ENCODE measurements at regions not wholly inside any gene's neighbourhood (a gene's known extent, or its start where the extent isn't known, plus 50 kb on each side); places are given as distances from the start of the nearest gene placed in this dataset.

DNA sequence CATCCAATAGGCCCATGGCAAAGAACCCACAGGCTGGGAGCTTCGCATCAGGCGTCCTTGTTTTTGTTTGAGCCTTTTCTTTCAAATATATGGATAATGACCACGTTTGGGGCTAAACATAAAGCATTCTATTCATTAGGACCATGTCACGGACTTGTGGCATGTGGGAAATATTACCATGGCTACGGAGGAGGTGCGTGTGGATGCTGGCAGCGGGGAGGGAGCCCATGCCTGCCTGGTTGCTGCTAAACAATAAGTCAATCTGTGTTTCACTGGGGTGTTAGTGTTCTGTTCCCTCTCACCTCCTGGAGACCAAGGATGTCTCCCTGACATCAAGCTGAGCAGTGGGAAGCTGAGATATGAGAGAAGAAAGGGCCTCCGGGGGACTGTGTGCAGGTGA, 121.1 kb downstream of the IRS2 start:
- Mint-ChIP-seq H3K9me3 (no peaks in the 10 kb centered on the region), H3K27me3 (peaks cover 9 to 11% of the 10 kb centered on the region in 2 donors), H3K4me1 (no peaks in the 10 kb centered on the region), H3K36me3 (no peaks in the 10 kb centered on the region), H3K27ac (no peak overlapping the region), H3K4me3 (no peak overlapping the region)
- Histone ChIP-seq H3K27me3 (ENCODE audit: insufficient read depth, low read length) (no peaks in the 10 kb centered on the region), H3K27ac (ENCODE audit: low read depth, low read length) (no peak overlapping the region), H3K36me3 (ENCODE audit: insufficient read depth, low read length) (no peaks in the 10 kb centered on the region), H3K4me1 (ENCODE audit: insufficient read depth, low read length) (no peaks in the 10 kb centered on the region), H3K4me3 (ENCODE audit: low read length in 2 of 2) (no peak overlapping the region), H3K9me3 (ENCODE audit: control insufficient read depth in 1 of 2, low read length in 2 of 2) (no peaks in the 10 kb centered on the region)
- ChIA-PET POLR2A (ENCODE audit: partially characterized antibody) (no interaction called here), CTCF (ENCODE audit: partially characterized antibody) (no interaction called here)
- intact Hi-C loops (cut with micrococcal nuclease) = no loop called here
- DNase-seq = no peak

DNA sequence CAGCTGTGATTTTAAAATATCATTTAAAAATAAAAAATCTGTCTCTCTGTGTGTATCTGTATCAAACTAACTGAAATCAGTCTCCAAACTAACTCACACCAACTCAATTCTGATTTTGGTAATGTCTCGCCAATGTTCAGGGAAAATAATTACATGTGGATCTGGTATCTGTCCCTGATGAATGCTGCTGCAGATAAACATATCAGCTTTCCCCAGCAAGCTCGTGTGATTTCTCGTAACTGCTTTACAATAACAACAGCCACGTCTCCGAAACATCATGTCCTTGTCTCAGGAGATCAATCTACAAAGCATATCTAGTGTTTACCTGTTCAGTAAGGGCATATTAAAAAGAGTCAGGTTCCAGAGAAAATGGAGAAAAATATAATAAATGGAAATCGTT, 129.0 kb downstream of the IRS2 start:
- no peak for DNase-seq
- Histone ChIP-seq H3K27ac (ENCODE audit: low read depth, low read length) (no peak overlapping the region), H3K36me3 (ENCODE audit: insufficient read depth, low read length) (no peaks in the 10 kb centered on the region), H3K4me3 (ENCODE audit: low read length in 2 of 2) (no peak overlapping the region), H3K9me3 (ENCODE audit: control insufficient read depth in 1 of 2, low read length in 2 of 2) (no peaks in the 10 kb centered on the region), H3K27me3 (ENCODE audit: insufficient read depth, low read length) (no peaks in the 10 kb centered on the region), H3K4me1 (ENCODE audit: insufficient read depth, low read length) (no peaks in the 10 kb centered on the region)
- intact Hi-C loops (cut with micrococcal nuclease) = no loop called here
- H3K27ac Mint-ChIP-seq = no peak overlapping the region
- H3K9me3 Mint-ChIP-seq = peaks cover 0 to 2% (median 0%) of the 10 kb centered on the region in 8 donors
- ChIA-PET POLR2A (ENCODE audit: partially characterized antibody) (no interaction called here), CTCF (ENCODE audit: partially characterized antibody) (no interaction called here)
- peaks cover 0 to 5% (median 0%) of the 10 kb centered on the region in 4 donors for H3K4me1 Mint-ChIP-seq
- peaks cover 12 to 13% of the 10 kb centered on the region in 2 donors for H3K27me3 Mint-ChIP-seq
- H3K4me3 Mint-ChIP-seq = no peak overlapping the region
- H3K36me3 Mint-ChIP-seq = no peaks in the 10 kb centered on the region

GRCh38 chr13:109656206-109656605, 130.2 kb downstream of the IRS2 start:
- H3K27ac Mint-ChIP-seq = no peak overlapping the region
- Histone ChIP-seq H3K36me3 (ENCODE audit: insufficient read depth, low read length) (no peaks in the 10 kb centered on the region), H3K4me3 (ENCODE audit: low read length in 2 of 2) (no peak overlapping the region), H3K4me1 (ENCODE audit: insufficient read depth, low read length) (no peaks in the 10 kb centered on the region), H3K27ac (ENCODE audit: low read depth, low read length) (no peak overlapping the region), H3K27me3 (ENCODE audit: insufficient read depth, low read length) (no peaks in the 10 kb centered on the region), H3K9me3 (ENCODE audit: control insufficient read depth in 1 of 2, low read length in 2 of 2) (no peaks in the 10 kb centered on the region)
- ChIA-PET POLR2A (ENCODE audit: partially characterized antibody) (no interaction called here), CTCF (ENCODE audit: partially characterized antibody) (no interaction called here)
- no peak for DNase-seq
- intact Hi-C loops (cut with micrococcal nuclease) = no loop called here
- no peaks in the 10 kb centered on the region for H3K36me3 Mint-ChIP-seq
- peaks cover 6 to 8% of the 10 kb centered on the region in 2 donors for H3K27me3 Mint-ChIP-seq
- peaks cover 0 to 5% (median 0%) of the 10 kb centered on the region in 4 donors for H3K4me1 Mint-ChIP-seq
- H3K9me3 Mint-ChIP-seq = peaks cover 0 to 2% (median 0%) of the 10 kb centered on the region in 8 donors
- H3K4me3 Mint-ChIP-seq = no peak overlapping the region

DNA sequence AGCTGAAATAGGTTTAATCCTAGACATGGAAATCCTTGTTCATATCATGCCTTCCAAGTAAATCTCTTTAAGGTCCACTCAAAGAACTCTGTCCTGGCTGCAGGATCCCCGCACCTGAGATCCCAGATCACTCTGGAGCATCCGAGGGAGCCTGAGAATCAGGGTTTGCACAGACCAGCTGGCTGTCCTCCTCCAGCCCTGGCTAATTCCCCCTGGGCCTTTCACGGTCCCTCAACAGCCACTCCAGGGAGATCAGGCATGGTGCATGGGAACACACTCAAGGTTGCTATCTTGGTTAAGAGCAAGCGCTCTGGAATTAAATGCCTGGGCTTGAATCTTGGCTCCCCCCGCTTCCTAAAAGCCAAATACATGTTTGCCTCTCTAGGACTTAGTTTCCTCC, 130.8 kb downstream of the IRS2 start:
- ChIA-PET CTCF (ENCODE audit: partially characterized antibody) (no interaction called here), POLR2A (ENCODE audit: partially characterized antibody) (no interaction called here)
- peaks cover 0 to 5% (median 0%) of the 10 kb centered on the region in 4 donors for H3K4me1 Mint-ChIP-seq
- H3K9me3 ChIP-seq (ENCODE audit: control insufficient read depth in 1 of 2, low read length in 2 of 2) = no peaks in the 10 kb centered on the region
- H3K36me3 Mint-ChIP-seq = no peaks in the 10 kb centered on the region
- no peaks in the 10 kb centered on the region for H3K27me3 ChIP-seq (ENCODE audit: insufficient read depth, low read length)
- no peaks in the 10 kb centered on the region for H3K4me1 ChIP-seq (ENCODE audit: insufficient read depth, low read length)
- DNase-seq = no peak
- H3K9me3 Mint-ChIP-seq = peaks cover 0 to 2% (median 0%) of the 10 kb centered on the region in 8 donors
- H3K27ac ChIP-seq (ENCODE audit: low read depth, low read length) = no peak overlapping the region
- H3K36me3 ChIP-seq (ENCODE audit: insufficient read depth, low read length) = no peaks in the 10 kb centered on the region
- intact Hi-C loops (cut with micrococcal nuclease) = no loop called here
- H3K27ac Mint-ChIP-seq = no peak overlapping the region
- peaks cover 6% of the 10 kb centered on the region in 2 donors for H3K27me3 Mint-ChIP-seq
- H3K4me3 Mint-ChIP-seq = no peak overlapping the region
- H3K4me3 ChIP-seq (ENCODE audit: low read length in 2 of 2) = no peak overlapping the region

- POLR2A ChIA-PET (ENCODE audit: partially characterized antibody) = no interaction called here
- H3K4me1 ChIP-seq (ENCODE audit: insufficient read depth, low read length) = no peaks in the 10 kb centered on the region
- intact Hi-C loops (cut with micrococcal nuclease) = no loop called here
Measured at GRCh38 chr13:109655206-109655600, 131.2 kb downstream of the IRS2 start.

DNA sequence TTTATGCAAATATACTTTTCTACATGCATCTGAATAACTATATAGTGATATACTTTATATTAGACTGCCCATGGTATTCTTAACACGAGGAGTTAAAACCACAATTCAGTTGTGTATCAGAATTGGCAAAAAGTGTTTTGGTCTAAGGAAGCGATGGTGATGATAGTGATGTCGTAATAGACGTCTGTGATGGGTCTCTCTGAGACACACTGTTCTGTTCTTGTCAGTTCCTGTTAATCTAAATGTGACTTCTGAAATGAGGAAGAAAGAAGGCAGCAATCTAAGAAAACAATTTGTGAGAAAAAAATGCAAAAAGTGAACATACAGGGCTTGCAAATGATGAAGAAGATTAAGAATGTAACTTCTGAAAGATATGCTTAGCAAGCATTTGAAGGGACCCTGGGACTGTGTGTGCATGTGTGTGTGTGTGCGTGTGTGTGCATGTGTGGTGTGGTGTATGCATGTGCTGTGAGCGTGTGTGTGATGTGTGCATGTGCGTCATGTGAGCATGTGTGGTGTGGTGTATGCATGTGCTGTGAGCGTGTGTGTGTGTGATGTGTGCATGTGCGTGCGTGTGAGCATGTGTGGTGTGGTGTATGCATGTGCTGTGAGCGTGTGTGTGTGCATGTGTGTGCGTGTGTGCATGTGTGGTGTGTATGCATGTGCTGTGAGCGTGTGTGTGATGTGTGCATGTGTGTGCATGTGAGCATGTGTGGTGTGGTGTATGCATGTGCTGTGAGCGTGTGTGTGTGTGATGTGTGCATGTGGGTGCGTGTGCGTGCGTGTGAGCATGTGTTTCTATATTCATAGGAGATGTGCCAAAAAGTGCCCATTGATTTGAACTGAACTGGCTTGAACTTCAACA, 131.8 kb downstream of the IRS2 start:
- ChIA-PET POLR2A (ENCODE audit: partially characterized antibody) (no interaction called here), CTCF (ENCODE audit: partially characterized antibody) (no interaction called here)
- H3K27me3 ChIP-seq (ENCODE audit: insufficient read depth, low read length) = no peaks in the 10 kb centered on the region
- H3K27ac ChIP-seq (ENCODE audit: low read depth, low read length) = no peak overlapping the region
- no peak overlapping the region for H3K4me3 ChIP-seq (ENCODE audit: low read length in 2 of 2)
- intact Hi-C loops (cut with micrococcal nuclease) = no loop called here
- H3K9me3 Mint-ChIP-seq = peaks cover 0 to 2% (median 0%) of the 10 kb centered on the region in 8 donors
- H3K27ac Mint-ChIP-seq = no peak overlapping the region
- H3K4me3 Mint-ChIP-seq = no peak overlapping the region
- no peaks in the 10 kb centered on the region for H3K36me3 ChIP-seq (ENCODE audit: insufficient read depth, low read length)
- no peaks in the 10 kb centered on the region for H3K9me3 ChIP-seq (ENCODE audit: control insufficient read depth in 1 of 2, low read length in 2 of 2)
- no peaks in the 10 kb centered on the region for H3K4me1 ChIP-seq (ENCODE audit: insufficient read depth, low read length)
- DNase-seq = no peak
- peaks cover 0 to 5% (median 0%) of the 10 kb centered on the region in 4 donors for H3K4me1 Mint-ChIP-seq
- peaks cover 4 to 6% of the 10 kb centered on the region in 2 donors for H3K27me3 Mint-ChIP-seq
- H3K36me3 Mint-ChIP-seq = no peaks in the 10 kb centered on the region

More at GRCh38 chr13:109655206-109655600, 131.2 kb downstream of the IRS2 start:
- Mint-ChIP-seq H3K27me3 (peaks cover 6% of the 10 kb centered on the region in 2 donors), H3K4me1 (peaks cover 0 to 5% (median 0%) of the 10 kb centered on the region in 4 donors), H3K27ac (no peak overlapping the region), H3K4me3 (no peak overlapping the region), H3K9me3 (peaks cover 0 to 2% (median 0%) of the 10 kb centered on the region in 8 donors), H3K36me3 (no peaks in the 10 kb centered on the region)
- no peak overlapping the region for H3K4me3 ChIP-seq (ENCODE audit: low read length in 2 of 2)
- H3K27me3 ChIP-seq (ENCODE audit: insufficient read depth, low read length) = no peaks in the 10 kb centered on the region
- CTCF ChIA-PET (ENCODE audit: partially characterized antibody) = no interaction called here
- no peak for DNase-seq
- no peaks in the 10 kb centered on the region for H3K36me3 ChIP-seq (ENCODE audit: insufficient read depth, low read length)
- no peak overlapping the region for H3K27ac ChIP-seq (ENCODE audit: low read depth, low read length)
- no peaks in the 10 kb centered on the region for H3K9me3 ChIP-seq (ENCODE audit: control insufficient read depth in 1 of 2, low read length in 2 of 2)

DNA sequence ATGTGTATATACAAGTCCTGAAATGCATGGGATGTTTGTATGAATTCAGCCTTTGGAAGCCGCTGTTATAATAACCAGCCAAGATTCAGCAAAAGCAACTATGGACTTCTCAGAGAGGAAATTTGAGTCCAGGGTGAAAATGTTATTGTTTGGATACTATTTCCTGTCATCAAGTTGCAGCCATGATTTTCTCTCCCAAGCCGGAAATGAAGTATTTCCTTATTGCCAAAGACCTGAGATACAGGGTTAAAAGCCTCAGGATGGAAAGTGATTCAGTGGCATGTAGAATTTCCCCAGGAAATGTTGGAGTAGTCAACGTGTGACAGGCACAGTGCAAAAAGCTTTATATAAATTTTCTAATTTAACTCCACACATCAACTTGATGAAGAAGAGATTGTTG, 133.9 kb downstream of the IRS2 start:
- peaks cover 0 to 2% (median 0%) of the 10 kb centered on the region in 8 donors for H3K9me3 Mint-ChIP-seq
- CTCF ChIA-PET (ENCODE audit: partially characterized antibody) = no interaction called here
- H3K36me3 Mint-ChIP-seq = no peaks in the 10 kb centered on the region
- intact Hi-C loops (cut with micrococcal nuclease) = no loop called here
- no peak overlapping the region for H3K27ac Mint-ChIP-seq
- peaks cover 0 to 5% (median 0%) of the 10 kb centered on the region in 4 donors for H3K4me1 Mint-ChIP-seq
- Histone ChIP-seq H3K4me1 (ENCODE audit: insufficient read depth, low read length) (no peaks in the 10 kb centered on the region), H3K9me3 (ENCODE audit: control insufficient read depth in 1 of 2, low read length in 2 of 2) (no peaks in the 10 kb centered on the region), H3K36me3 (ENCODE audit: insufficient read depth, low read length) (no peaks in the 10 kb centered on the region), H3K27me3 (ENCODE audit: insufficient read depth, low read length) (no peaks in the 10 kb centered on the region), H3K27ac (ENCODE audit: low read depth, low read length) (no peak overlapping the region), H3K4me3 (ENCODE audit: low read length in 2 of 2) (no peak overlapping the region)
- DNase-seq = no peak
- POLR2A ChIA-PET (ENCODE audit: partially characterized antibody) = no interaction called here
- no peak overlapping the region for H3K4me3 Mint-ChIP-seq
- peaks cover 0 to 6% of the 10 kb centered on the region in 2 donors for H3K27me3 Mint-ChIP-seq

Data from CD4-positive, alpha-beta memory T cell (primary cell).